ENCODE measurements at regions not wholly inside any gene's neighbourhood (a gene's known extent, or its start where the extent isn't known, plus 50 kb on each side); places are given as distances from the start of the nearest gene placed in this dataset.
"Not testable (repeated sequence)": the region's sequence is repeated elsewhere in the genome, so short reads cannot be mapped to it uniquely, and the experiment has no call there.

- H3K4me1 Mint-ChIP-seq, result peaks cover 4% of the 10 kb centered on the region
- 90 to 92% methylated on average over 4 to 8 of the region's 8 CpGs for WGBS, 2 experiments (ENCODE audit: insufficient coverage in 1 of 2, insufficient read length in 1 of 2)
- Histone ChIP-seq H3K9ac (ENCODE audit: extremely low read depth, low read length, poor library complexity, severe bottlenecking) (no peak overlapping the region), H3K4me3 (ENCODE audit: low read length) (peak overlapping the region; percentile 5), H3K27ac (ENCODE audit: low read depth, low read length) (no peak overlapping the region), H3K36me3 (ENCODE audit: control insufficient read depth, insufficient read depth, low read length) (no peaks in the 10 kb centered on the region), H3K9me3 (ENCODE audit: control insufficient read depth, low read length) (peaks cover 33% of the 10 kb centered on the region), H3K4me1 (ENCODE audit: control insufficient read depth, insufficient read depth, low read length) (peaks cover 2% of the 10 kb centered on the region), H3K27me3 (ENCODE audit: control insufficient read depth, insufficient read depth, low read length, poor library complexity, severe bottlenecking) (no peaks in the 10 kb centered on the region)
- TF ChIP-seq CTCF (conservative IDR thresholded peaks at IDR 0.05), result no peak
- no peaks in the 10 kb centered on the region for H3K27me3 Mint-ChIP-seq (ENCODE audit: insufficient read depth)
- H3K9me3 Mint-ChIP-seq, result peaks cover 50% of the 10 kb centered on the region
- DNase-seq, result no peak
- H3K36me3 Mint-ChIP-seq (ENCODE audit: low read depth), result peaks cover 27% of the 10 kb centered on the region
- no peak overlapping the region for H3K4me3 Mint-ChIP-seq
- H3K27ac Mint-ChIP-seq, result no peak overlapping the region
Measured at GRCh38 chr4:151548708-151549107, 139.7 kb downstream of the FHIP1A start.

- not testable (repeated sequence) for H3K36me3 ChIP-seq (ENCODE audit: control insufficient read depth, insufficient read depth, low read length); H3K27me3 Mint-ChIP-seq (ENCODE audit: insufficient read depth); H3K9ac ChIP-seq (ENCODE audit: extremely low read depth, low read length, poor library complexity, severe bottlenecking); H3K4me3 Mint-ChIP-seq; H3K27me3 ChIP-seq (ENCODE audit: control insufficient read depth, insufficient read depth, low read length, poor library complexity, severe bottlenecking); DNase-seq; H3K4me1 ChIP-seq (ENCODE audit: control insufficient read depth, insufficient read depth, low read length); H3K27ac Mint-ChIP-seq; H3K27ac ChIP-seq (ENCODE audit: low read depth, low read length)
- 100% methylated on average over 1 of the region's 2 CpGs; no CpG with 5 or more reads in 1 of the 2 experiments for WGBS, 2 experiments (ENCODE audit: insufficient coverage in 1 of 2, insufficient read length in 1 of 2)
- Mint-ChIP-seq H3K4me1 (peaks cover 11% of the 10 kb centered on the region), H3K36me3 (ENCODE audit: low read depth) (peaks cover 27% of the 10 kb centered on the region), H3K9me3 (peaks cover 50% of the 10 kb centered on the region)
- peaks cover 33% of the 10 kb centered on the region for H3K9me3 ChIP-seq (ENCODE audit: control insufficient read depth, low read length)
- peak overlapping the region; percentile 5 for H3K4me3 ChIP-seq (ENCODE audit: low read length)
Measured at GRCh38 chr4:151549378-151549777, 140.4 kb downstream of the FHIP1A start.

GRCh38 chr4:151553874-151554273 is 144.9 kb downstream of the FHIP1A start:
- H3K36me3 Mint-ChIP-seq (ENCODE audit: low read depth), result peaks cover 8% of the 10 kb centered on the region
- H3K27ac ChIP-seq (ENCODE audit: low read depth, low read length), result no peak overlapping the region

More at GRCh38 chr4:151553874-151554273, 144.9 kb downstream of the FHIP1A start:
- H3K9ac ChIP-seq (ENCODE audit: extremely low read depth, low read length, poor library complexity, severe bottlenecking), result no peak overlapping the region
- no peak for TF ChIP-seq CTCF (conservative IDR thresholded peaks at IDR 0.05)
- no peaks in the 10 kb centered on the region for H3K27me3 Mint-ChIP-seq (ENCODE audit: insufficient read depth)
- H3K9me3 ChIP-seq (ENCODE audit: control insufficient read depth, low read length), result peaks cover 12% of the 10 kb centered on the region
- peaks cover 30% of the 10 kb centered on the region for H3K9me3 Mint-ChIP-seq
- no peaks in the 10 kb centered on the region for H3K36me3 ChIP-seq (ENCODE audit: control insufficient read depth, insufficient read depth, low read length)
- no peak overlapping the region for H3K4me3 ChIP-seq (ENCODE audit: low read length)
- peaks cover 5% of the 10 kb centered on the region for H3K4me1 ChIP-seq (ENCODE audit: control insufficient read depth, insufficient read depth, low read length)
- WGBS, 2 experiments (ENCODE audit: insufficient coverage in 1 of 2, insufficient read length in 1 of 2), result 50 to 51% methylated on average over 1 to 2 of the region's 2 CpGs
- no peaks in the 10 kb centered on the region for H3K27me3 ChIP-seq (ENCODE audit: control insufficient read depth, insufficient read depth, low read length, poor library complexity, severe bottlenecking)
- peak overlapping the region; percentile 89 for H3K27ac Mint-ChIP-seq
- H3K4me1 Mint-ChIP-seq, result peaks cover 17% of the 10 kb centered on the region
- no peak overlapping the region for H3K4me3 Mint-ChIP-seq
- no peak for DNase-seq

All from endodermal cell (in vitro differentiated cells).